CD14-positive monocyte (primary cell): ENCODE measurements at regions not wholly inside any gene's neighbourhood (a gene's known extent, or its start where the extent isn't known, plus 50 kb on each side); places are given as distances from the start of the nearest gene placed in this dataset.
A peak's percentile ranks its signal among the peaks of the same experiment; 100 is the strongest.

Experiments used
- DNase-seq, 3 donors: peaks; one replicate each; pipeline ENCODE4 v3.0.0-alpha.2; 2011 to 2022
- H2AFZ ChIP-seq: 2 replicates; pipeline ENCODE4 v1.6.0; 2012; ENCODE audit warnings: mild to moderate bottlenecking, low read depth, low read length, inconsistent platforms; ENCODE audit not compliant: insufficient read depth, poor library complexity, severe bottlenecking
- H3K27ac ChIP-seq, 2 donors: 1 replicate in 1 of 2; 2 replicates in 1 of 2; pipeline ENCODE4 v1.5.1; 2012 to 2013; ENCODE audit warnings: low read length in 2 of 2, control low read depth in 1 of 2, inconsistent platforms in 1 of 2, low read depth in 1 of 2, mild to moderate bottlenecking in 1 of 2
- H3K27me3 ChIP-seq, 2 donors: one replicate each; pipeline versions ENCODE4 v1.6.0 to v1.6.1; 2011 to 2013; ENCODE audit warnings: low read length in 2 of 2; ENCODE audit not compliant: control insufficient read depth in 2 of 2, insufficient read depth in 2 of 2
- H3K36me3 ChIP-seq, 2 donors: replicated peaks in 1 of 2; 1 replicate in 1 of 2; 2 replicates in 1 of 2; pipeline versions ENCODE4 v1.5.1 to v1.6.1; 2012 to 2013; ENCODE audit warnings: low read length in 2 of 2, control low read depth in 1 of 2, inconsistent platforms in 1 of 2, mild to moderate bottlenecking in 1 of 2; ENCODE audit not compliant: insufficient read depth in 2 of 2, control insufficient read depth in 1 of 2
- H3K4me1 ChIP-seq, 2 donors: 1 replicate in 1 of 2; 2 replicates in 1 of 2; pipeline versions ENCODE4 v1.5.1 to v1.6.1; 2012 to 2013; ENCODE audit warnings: low read length in 2 of 2, control low read depth in 1 of 2, inconsistent platforms in 1 of 2, mild to moderate bottlenecking in 1 of 2, moderate library complexity in 1 of 2; ENCODE audit not compliant: insufficient read depth in 2 of 2, control insufficient read depth in 1 of 2
- H3K4me2 ChIP-seq: replicated peaks from 2 replicates; pipeline ENCODE3; 2012; ENCODE audit warnings: low read length, moderate library complexity, mild to moderate bottlenecking; ENCODE audit not compliant: poor library complexity, severe bottlenecking; ENCODE audit errors: extremely low read depth
- H3K4me3 ChIP-seq, 3 experiments: fragments of 200-600 bp in 1 of 3; sonication (generic) in 1 of 3; replicated peaks in 1 of 3; 1 replicate in 2 of 3; 2 replicates in 1 of 3; pipeline ENCODE4 v1.5.1; 2011 to 2013; ENCODE audit warnings: low read length in 3 of 3, mild to moderate bottlenecking in 3 of 3, control low read depth in 2 of 3, low read depth in 2 of 3, inconsistent platforms in 1 of 3, moderate library complexity in 1 of 3
- H3K79me2 ChIP-seq: 2 replicates; pipeline ENCODE4 v1.6.0; 2012; ENCODE audit warnings: mild to moderate bottlenecking, control low read depth, inconsistent platforms, low read length, moderate library complexity; ENCODE audit not compliant: insufficient read depth
- H3K9ac ChIP-seq: 2 replicates; pipeline ENCODE4 v1.6.0; 2017; ENCODE audit warnings: low read length, mild to moderate bottlenecking; ENCODE audit not compliant: insufficient read depth, poor library complexity, severe bottlenecking
- H3K9me3 ChIP-seq, 2 donors: replicated peaks in 1 of 2; 1 replicate in 1 of 2; 2 replicates in 1 of 2; pipeline versions ENCODE4 v1.5.1 to v1.6.1; 2012 to 2013; ENCODE audit warnings: low read length in 2 of 2, control low read depth in 1 of 2; ENCODE audit not compliant: control insufficient read depth in 1 of 2, insufficient read depth in 1 of 2
- H4K20me1 ChIP-seq: 2 replicates; pipeline ENCODE4 v1.6.0; 2012; ENCODE audit warnings: mild to moderate bottlenecking, low read length, control low read depth, moderate library complexity; ENCODE audit not compliant: insufficient read depth
- H3K27ac Mint-ChIP-seq, 7 donors: one replicate each; pipeline ENCODE4 v1.8.0; 2020; ENCODE audit warnings: mild to moderate bottlenecking in 7 of 7, mixed read lengths in 7 of 7, moderate library complexity in 6 of 7, inconsistent platforms in 2 of 7
- H3K27me3 Mint-ChIP-seq, 3 donors: one replicate each; pipeline ENCODE4 v1.8.0; 2021 to 2022; ENCODE audit warnings: low read depth in 3 of 3, mild to moderate bottlenecking in 3 of 3, mixed read lengths in 3 of 3, moderate library complexity in 3 of 3, inconsistent platforms in 1 of 3
- H3K36me3 Mint-ChIP-seq, 2 donors: one replicate each; pipeline ENCODE4 v1.8.0; 2020; ENCODE audit warnings: mixed read lengths in 2 of 2, inconsistent platforms in 1 of 2, mild to moderate bottlenecking in 1 of 2
- H3K4me1 Mint-ChIP-seq: one replicate; pipeline ENCODE4 v1.8.0; 2020; ENCODE audit warnings: mild to moderate bottlenecking, mixed read lengths
- H3K4me3 Mint-ChIP-seq, 2 donors: one replicate each; pipeline ENCODE4 v1.8.0; 2020; ENCODE audit warnings: mild to moderate bottlenecking in 2 of 2, mixed read lengths in 2 of 2, moderate library complexity in 1 of 2
- H3K9me3 Mint-ChIP-seq, 7 donors: one replicate each; pipeline ENCODE4 v1.8.0; 2020 to 2022; ENCODE audit warnings: mixed read lengths in 7 of 7, mild to moderate bottlenecking in 6 of 7, moderate library complexity in 6 of 7, inconsistent platforms in 2 of 7
- WGBS: methylation state at CpG from one replicate; pipeline ENCODE4 v1.1.5; 2013; ENCODE audit warnings: missing lambda C conversion rate; ENCODE audit not compliant: insufficient coverage; 5-methylcytosine and 5-hydroxymethylcytosine counted together
- intact Hi-C, 2 donors: fragments of 100-400 bp; cut with micrococcal nuclease; formaldehyde crosslinking; loops; one replicate each; pipeline versions ENCODE4 v1.15.0 to v1.15.1; 2023
- TF ChIP-seq, protein P1 (sequence below): fragments of 200-600 bp; IDR thresholded peaks from one replicate; pipeline ENCODE4 v1.8.0; 2022; ENCODE audit warnings: antibody characterized with exemption, mild to moderate bottlenecking

- H3K9me3 Mint-ChIP-seq, result peaks cover 0 to 4% (median 0%) of the 10 kb centered on the region in 7 donors
- Histone ChIP-seq H3K27ac (no peak overlapping the region), H3K9ac (no peak overlapping the region), H3K79me2 (no peaks in the 10 kb centered on the region), H3K4me3 (no peak overlapping the region), H3K4me2 (no peak overlapping the region), H3K4me1 (no peaks in the 10 kb centered on the region), H4K20me1 (no peaks in the 10 kb centered on the region), H2AFZ (peak overlapping the region; percentile 20), H3K9me3 (no peaks in the 10 kb centered on the region), H3K27me3 (no peaks in the 10 kb centered on the region), H3K36me3 (no peaks in the 10 kb centered on the region)
- H3K27ac Mint-ChIP-seq, result no peak overlapping the region
- H3K4me1 Mint-ChIP-seq, result no peaks in the 10 kb centered on the region
- WGBS, result 50% methylated on average over 2 of the region's 2 CpGs
- TF ChIP-seq, protein P1, sequence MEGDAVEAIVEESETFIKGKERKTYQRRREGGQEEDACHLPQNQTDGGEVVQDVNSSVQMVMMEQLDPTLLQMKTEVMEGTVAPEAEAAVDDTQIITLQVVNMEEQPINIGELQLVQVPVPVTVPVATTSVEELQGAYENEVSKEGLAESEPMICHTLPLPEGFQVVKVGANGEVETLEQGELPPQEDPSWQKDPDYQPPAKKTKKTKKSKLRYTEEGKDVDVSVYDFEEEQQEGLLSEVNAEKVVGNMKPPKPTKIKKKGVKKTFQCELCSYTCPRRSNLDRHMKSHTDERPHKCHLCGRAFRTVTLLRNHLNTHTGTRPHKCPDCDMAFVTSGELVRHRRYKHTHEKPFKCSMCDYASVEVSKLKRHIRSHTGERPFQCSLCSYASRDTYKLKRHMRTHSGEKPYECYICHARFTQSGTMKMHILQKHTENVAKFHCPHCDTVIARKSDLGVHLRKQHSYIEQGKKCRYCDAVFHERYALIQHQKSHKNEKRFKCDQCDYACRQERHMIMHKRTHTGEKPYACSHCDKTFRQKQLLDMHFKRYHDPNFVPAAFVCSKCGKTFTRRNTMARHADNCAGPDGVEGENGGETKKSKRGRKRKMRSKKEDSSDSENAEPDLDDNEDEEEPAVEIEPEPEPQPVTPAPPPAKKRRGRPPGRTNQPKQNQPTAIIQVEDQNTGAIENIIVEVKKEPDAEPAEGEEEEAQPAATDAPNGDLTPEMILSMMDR, result no peak
- DNase-seq, result no peak
- peaks cover 0 to 2% (median 1%) of the 10 kb centered on the region in 3 donors for H3K27me3 Mint-ChIP-seq
- intact Hi-C loops, result no loop called here
- H3K4me3 Mint-ChIP-seq, result no peak overlapping the region
- no peaks in the 10 kb centered on the region for H3K36me3 Mint-ChIP-seq
Observed at GRCh38 chr1:67619080-67619479, 65.9 kb upstream of the GADD45A start.

- H3K27ac ChIP-seq, result no peak overlapping the region
- Mint-ChIP-seq H3K4me1 (no peaks in the 10 kb centered on the region), H3K27ac (no peak overlapping the region), H3K36me3 (no peaks in the 10 kb centered on the region), H3K27me3 (peaks cover 0 to 4% (median 2%) of the 10 kb centered on the region in 3 donors), H3K9me3 (peaks cover 0 to 5% (median 2%) of the 10 kb centered on the region in 7 donors), H3K4me3 (no peak overlapping the region)
- no peak overlapping the region for H3K9ac ChIP-seq
- H3K4me1 ChIP-seq, result no peaks in the 10 kb centered on the region
- intact Hi-C loops, result no loop called here
- no peak overlapping the region for H3K4me2 ChIP-seq
- H3K27me3 ChIP-seq, result no peaks in the 10 kb centered on the region
- no peak overlapping the region for H2AFZ ChIP-seq
- H3K4me3 ChIP-seq, result no peak overlapping the region
- 100% methylated on average over 1 of the region's 3 CpGs for WGBS
- DNase-seq, result no peak
- TF ChIP-seq, protein P1, result no peak
- H3K79me2 ChIP-seq, result no peaks in the 10 kb centered on the region
- H4K20me1 ChIP-seq, result no peaks in the 10 kb centered on the region
- H3K9me3 ChIP-seq, result no peaks in the 10 kb centered on the region
- no peaks in the 10 kb centered on the region for H3K36me3 ChIP-seq
Observed at GRCh38 chr1:67623906-67624305, 61.1 kb upstream of the GADD45A start.
